ENCODE measurements at regions not wholly inside any gene's neighbourhood (a gene's known extent, or its start where the extent isn't known, plus 50 kb on each side); places are given as distances from the start of the nearest gene placed in this dataset.

DNA sequence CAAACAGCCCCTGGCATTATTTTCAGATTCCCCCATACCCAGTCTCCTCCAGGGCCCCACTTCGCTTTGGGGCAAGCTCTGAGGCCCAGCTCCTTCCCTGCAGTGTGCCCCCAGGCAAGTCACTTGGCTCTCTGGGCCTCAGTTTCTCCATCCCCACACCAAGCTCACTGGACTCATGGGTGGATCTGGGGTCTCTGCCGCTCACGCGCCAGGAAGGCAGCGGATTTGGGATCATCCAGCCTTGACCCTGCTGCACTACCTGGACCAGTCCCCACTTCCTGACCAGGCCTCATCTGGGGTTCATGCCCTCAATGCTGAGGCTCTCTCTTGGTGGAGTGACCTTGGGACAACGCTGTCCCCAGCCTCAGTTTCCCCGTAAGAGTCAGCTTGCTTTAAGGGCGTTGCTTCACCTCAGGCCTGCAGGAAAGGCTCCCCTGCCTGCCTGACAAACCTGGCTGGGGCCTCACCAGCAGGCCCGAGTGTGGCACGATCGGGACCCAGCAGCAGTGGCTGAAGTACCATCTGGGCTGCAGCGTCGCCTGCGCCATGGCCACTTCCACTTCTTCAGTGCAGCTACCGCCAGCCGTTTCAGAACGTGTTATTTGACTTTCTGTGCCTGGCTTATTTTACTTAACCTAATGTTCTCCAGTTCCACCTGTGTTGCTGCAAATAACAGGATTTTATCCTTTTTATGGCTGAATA lies 519.6 kb upstream of the SEMA6A start:
- no peak for DNase-seq

DNA sequence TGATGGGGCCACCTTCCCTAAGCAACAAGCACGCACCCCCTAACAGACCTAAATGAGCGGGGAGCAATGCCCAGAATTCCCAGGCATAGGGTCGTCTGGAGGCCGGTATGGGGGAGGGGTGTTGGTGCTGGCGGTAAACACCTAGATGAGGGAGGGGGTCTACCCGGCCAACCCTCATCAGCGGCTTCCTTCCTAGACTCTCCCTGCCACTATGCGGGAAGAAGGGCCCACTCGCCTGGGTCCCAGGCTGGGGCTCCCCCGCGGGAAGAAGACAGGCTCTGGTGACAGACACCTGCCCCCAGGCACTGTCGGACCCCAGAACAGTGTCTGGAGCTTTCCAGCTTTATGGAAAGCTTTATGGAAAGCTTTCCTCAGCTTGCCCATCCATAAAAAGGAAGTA lies 519.0 kb upstream of the SEMA6A start:
- no peak for DNase-seq

DNA sequence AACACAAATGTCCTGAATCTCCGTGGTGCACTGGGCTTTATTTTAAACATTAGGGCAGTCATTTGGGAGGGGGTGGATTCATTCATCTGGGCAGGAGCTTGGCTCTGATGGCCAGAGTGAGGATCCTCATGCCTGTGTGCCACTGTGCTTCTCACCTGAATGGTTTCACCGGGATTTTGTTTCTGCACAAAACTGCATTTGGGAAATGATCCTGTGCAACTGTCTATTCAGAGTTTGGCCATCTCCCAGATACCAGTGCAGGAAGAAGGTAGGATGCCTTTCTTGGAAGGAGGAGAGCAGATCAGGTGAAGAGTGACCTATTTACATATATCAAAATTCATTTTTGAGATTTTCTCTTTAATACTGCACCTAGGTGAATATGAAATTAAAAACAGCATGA lies 514.4 kb upstream of the SEMA6A start:
- no peak for DNase-seq

DNA sequence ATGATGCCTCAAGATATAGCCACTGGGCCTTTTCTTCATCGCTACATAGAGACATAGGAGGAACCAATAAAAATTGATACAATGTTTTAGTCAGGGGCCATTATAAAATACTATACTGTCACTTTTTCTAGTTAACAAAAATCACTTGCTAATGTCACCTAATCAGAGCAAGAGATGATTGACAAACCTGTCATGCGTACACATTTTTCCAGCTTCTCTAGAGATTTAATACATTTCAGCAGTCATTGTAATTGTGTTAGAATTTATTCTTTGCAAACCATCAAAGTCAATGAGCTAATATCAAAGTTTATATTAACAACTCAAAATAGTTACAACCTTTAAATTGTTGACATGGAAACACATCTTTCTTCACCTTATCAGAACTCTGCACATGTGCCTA lies 513.6 kb upstream of the SEMA6A start:
- no peak for DNase-seq

DNA sequence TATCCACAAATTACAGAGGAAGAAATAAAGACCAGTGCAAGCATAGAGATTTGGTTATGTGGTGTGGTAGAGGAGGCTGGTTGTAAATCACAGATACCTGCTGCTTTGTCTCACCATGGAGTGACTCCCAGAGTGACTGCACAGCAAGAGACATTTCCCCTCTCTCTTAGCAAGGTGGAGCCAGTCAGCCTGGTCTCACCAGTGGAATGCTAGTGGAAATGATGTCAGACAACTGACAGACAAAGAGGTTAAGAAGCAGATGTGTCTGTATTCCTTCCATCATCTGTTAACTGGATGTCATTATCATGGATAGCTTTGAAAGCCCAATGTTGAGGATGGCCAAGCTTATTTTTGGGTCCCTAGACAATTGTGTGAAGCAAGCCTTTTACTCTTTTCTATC lies 509.4 kb upstream of the SEMA6A start:
- DNase-seq = no peak

DNA sequence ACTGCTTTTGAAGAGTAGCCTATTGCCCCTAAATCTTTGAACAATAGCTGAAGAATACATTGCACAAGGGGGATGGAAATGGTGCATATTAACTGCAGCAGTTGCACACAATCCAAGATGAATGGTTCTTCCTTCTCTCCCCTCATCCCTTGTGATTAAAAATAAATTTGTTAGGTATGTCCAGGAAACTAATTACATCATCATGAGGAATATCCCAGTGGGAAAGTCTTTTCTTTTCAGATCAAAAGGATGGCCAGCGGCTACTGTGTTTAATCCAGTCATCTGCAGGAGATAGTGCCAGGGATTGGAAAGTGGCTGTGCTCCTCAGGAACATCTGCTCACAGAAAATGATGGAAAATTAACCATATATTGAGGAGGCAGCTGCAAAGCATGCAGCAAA lies 508.4 kb upstream of the SEMA6A start:
- DNase-seq = no peak

DNA sequence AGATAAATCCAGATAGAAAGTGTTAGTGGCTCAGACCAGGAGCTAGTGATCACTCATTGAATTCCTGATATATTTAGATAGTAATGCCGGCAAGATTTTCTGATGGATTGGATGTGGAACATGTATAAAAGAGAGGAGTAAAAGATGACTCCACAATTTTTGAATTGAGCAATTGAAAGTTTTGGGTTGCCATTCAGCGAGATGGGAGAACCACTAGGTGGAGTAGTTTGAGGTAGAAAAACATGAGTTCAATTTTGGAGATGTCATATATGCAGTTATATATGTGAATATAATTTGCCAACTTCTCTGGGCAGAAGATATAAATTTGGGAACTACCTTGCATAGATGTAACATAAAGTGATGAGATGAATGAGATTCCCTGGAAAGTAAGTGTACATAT lies 502.5 kb upstream of the SEMA6A start:
- no peak for DNase-seq

DNA sequence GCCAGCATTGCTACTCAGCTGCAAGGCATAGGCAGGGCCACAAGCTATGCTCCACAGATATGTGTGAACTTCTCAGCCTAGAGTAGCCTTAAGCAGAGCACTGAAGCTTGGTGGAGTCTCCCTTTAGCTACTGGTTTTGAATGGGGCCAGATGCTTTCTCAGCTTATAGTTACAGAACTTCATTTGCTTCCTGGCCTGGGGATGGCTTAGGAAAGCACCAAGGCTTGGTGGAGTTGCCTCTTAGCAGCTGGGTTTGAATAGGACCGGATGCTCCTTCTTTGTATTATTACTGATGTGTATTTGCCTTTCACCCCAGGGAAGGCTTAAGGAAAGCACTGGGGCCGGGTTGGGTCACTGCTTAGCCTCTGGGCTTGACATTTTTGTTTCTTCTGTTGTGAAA lies 497.8 kb upstream of the SEMA6A start:
- DNase-seq = no peak

DNA sequence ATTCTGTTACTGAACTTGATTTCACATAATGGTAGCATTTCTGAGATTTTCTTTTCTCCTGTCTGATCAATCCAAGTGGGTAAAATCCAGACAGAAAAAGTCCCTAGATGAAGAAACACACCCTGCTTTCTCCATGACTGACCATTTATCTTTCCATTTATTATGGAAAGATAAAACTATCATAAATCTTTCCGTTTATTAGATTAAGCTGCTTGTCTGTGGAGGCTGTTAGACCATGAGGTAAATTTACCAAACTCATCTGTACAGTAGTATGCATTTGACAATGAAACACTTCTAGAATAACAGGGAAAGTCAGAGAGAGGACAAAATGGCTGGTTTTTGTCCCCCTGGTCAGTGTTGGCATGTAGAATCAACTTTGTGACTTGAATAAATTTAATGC lies 491.2 kb upstream of the SEMA6A start:
- DNase-seq = no peak

DNA sequence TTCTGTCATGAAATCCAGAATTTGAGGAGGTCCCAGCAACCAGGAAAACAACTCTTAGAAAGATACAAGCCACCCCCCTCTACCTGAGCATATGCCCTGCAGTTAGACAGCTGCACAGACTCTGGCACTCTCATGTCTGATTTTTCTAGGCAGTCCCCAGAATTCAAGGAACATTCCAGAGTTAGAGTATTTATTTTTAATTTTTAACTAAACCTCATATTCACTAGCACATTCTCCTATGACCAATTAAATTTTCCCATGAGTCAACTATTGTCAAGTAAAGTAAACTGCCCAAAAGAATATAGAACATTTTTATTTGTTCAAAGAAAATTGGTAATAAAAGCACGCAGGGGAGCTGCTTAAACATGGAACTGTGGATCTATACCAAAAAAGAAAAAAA lies 490.5 kb upstream of the SEMA6A start:
- no peak for DNase-seq

DNA sequence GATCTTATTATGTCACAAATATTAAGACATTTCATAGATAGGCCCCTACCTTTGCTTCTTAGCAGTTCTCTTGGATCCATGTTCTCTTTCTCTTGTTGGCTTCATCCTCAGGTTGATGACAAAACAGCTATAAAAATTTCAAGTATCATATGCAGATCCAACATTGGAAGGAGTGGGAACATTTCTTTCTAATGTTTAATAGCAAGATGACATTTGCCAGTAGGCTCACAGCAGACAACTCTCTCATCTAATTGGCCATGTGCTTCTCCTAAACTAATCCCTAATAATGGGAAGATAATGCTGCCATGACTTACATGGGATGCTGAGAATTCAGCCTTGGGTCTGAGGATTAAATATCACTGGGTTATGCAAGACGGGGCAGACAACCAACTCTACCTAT lies 485.5 kb upstream of the SEMA6A start:
- DNase-seq = no peak

DNA sequence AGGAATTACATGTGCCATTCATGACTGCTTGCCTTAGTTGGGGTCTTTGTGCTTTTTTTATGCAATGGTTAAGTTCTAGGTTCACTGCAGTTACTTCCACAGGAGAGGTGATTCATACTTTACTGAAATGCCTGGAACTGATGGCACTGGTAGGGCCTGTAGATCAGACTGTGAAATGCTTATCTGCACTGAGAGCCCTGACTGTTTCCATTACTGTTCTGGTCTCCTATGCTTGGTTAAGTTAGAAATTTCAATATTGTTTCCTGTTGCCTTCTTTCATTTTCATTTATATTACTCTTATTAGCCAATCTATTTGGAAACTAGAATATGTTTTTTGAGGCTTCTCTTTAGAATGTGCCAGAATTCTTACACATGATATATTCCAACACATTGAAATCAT lies 484.1 kb upstream of the SEMA6A start:
- no peak for DNase-seq

DNA sequence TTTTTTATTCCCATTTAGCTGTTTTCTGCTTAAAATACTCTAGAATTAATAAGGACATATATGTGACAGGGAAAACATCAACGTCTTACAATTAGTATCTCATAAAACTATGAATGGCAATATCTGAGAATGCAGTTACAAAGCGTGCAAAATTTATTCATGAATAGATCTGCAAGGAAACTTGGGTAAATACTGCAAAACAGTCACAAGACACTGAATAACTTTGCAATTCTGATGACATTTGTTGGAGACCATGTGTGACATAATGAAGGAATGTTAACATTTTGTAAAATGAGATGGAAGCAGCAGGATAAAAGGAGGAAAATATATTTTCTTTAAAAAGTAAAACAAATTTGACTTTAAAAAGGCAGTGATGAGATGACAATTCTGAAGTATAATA lies 480.9 kb upstream of the SEMA6A start:
- no peak for DNase-seq

DNA sequence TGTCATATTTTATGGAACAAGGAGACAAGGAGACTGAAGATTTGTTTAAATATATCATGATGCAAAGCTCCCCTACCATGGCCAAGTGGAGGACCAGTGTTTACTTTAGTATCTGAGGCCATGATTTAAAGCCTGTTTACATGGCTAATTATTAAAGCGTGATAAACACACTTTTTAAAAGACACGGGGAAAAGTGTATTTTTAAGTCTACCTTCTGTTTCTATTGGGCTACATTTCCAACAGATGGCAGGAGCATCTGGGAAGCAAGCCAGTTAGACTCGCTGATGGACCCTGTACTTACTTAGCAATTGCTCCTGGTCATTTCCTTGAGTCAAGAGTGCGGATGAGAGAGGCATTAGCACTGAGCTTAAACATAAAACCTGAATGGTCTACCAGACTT lies 480.3 kb upstream of the SEMA6A start:
- no peak for DNase-seq

DNA sequence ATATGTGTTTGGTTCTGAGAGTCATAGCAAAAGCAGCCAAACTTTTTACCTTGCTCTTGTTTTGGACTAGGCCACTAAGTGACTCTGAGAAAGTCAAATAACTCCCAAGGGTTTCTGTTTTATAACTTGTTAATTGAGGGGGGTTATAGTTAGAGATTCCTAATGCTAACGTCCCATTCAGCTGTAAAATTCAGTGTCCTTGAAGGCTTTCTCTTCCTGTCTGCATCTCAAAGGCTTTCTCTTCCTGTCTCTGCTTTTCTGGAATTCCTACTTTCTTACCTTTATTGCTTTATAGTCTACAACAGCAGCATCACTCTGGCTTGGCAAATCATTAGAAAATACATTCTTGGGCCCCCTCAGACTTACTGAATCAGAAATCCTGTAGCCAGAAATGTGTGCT lies 479.5 kb upstream of the SEMA6A start:
- DNase-seq = no peak

DNA sequence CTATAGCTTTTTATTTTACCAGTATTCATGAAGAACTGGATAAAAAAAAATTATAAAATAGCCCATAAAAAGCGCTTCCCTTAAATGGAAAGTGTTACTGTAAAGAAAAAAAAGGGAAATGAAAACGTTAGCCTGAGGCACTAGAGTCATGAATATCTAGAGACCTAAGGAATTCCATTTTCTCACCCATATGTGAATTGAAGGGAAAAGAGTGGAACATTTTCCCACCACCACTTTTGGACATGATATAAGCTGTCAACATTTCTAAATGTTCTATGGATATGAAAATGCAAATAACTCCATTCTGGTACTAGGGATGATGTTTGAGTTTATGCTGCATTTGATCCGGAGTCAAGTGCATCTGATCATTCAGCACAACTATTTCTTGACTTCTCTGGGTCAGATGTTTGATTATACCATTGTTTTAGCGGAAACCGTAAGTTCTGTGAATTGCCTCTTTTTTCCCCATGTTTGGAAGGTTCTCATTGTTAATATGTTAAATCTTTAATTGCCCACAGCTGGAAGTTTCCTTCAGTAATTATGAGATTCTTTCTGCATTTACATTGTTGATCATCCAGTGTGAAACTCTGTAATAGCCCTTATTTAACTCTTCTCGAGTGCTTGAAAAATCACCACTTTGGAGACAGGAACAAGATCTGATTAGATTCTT lies 467.4 kb upstream of the SEMA6A start:
- DNase-seq = no peak

DNA sequence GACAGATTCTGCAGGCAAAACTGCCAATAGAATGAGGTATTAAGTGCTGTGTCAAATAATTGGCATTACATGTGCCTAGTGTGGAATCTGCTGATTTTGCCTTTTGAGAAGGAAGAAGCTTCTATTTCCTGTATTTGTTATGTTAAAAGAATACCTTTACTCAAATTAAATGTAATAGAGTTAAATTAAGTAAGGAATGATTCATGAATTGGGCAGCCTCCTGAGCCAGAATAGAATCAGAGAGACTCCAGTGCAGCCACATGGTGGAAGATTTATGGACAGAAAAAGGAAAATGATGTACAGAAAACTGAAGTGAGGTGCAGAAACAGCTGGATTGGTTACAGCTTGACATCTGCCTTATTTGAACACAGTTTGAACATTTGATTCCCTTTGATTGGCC lies 464.4 kb upstream of the SEMA6A start:
- no peak for DNase-seq

DNA sequence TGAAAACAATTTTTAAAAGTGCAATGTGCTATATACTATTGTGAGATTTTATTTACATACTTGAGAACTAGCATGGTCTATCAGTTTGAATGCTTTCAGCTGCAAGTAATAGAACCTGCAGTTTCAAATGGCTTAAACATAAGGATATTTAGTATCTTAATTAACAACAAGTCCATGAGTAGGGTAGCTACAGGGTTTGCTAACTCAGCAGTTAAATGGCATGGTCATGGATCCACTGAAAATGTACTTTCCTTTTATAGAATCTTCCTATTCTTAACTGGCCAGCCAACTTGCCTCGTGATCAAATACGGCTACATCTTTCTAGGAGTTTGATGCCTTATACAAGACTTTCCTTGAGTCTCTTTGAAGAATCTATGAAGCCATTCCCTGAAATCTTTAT lies 452.8 kb upstream of the SEMA6A start:
- no peak for DNase-seq

DNA sequence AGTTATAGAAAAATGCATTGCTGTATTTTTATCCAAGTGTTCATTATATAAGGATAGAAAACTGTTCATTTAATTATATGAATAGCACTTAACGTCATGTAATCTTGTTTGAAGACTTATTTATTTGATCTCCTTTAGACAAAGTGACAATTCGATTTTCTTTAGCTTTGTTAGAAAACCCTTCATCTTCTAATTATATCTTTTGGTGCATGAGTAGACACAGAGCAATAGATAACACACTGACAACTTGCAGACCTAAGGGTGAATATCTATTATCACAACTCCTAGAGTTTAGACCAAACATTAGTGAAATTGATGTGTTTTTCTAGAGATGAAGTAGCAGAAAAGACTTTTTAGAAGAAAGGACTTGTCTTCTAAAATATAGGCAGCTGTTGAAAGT lies 446.4 kb upstream of the SEMA6A start:
- no peak for DNase-seq

DNA sequence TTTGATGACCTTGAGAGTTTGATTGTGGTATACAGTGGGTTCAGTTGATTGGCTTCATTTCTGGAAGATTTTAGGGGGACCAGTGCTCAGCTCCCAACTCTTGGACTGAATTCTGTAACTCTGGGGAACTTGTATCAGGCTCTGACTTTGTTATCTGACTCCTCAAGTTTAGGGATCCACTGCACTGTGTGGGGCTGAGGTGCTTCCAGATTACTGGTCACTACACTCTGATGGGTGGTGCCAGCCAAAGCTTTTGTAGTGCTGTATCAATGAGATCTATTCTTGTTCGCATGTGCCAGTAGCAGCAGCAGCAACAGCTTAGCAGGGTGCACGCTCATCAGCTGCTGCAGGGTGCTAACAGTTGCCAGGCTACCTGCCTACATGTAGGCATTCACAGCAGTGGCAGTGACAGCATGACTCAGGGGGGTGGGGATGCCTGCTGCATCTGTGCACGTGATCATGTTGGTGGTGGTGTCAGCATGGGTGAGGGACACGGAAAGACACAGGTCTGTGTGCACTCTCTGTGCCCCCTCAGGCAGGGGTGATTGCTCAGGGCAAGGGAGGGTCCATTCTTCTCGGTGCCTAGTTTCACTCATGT lies 438.8 kb upstream of the SEMA6A start:
- no peak for DNase-seq

DNA sequence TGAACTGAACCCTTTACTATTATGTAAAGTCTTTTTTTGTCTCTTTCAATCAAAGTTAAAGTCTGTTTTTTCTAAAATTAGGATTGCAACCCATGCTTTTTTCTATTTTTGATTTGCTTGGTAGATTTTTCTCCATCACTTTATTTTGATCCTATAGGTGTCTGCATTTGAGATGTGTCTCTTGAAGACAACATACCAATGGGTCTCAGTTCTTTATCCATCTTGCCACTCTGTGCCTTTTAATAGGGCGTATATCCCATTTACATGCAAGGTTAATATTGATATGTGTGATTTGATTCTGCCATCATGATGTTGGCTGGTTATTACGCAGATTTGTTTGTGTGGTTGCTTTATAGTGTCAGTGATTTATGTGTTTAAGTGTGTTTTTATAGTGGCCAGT lies 436.0 kb upstream of the SEMA6A start:
- no peak for DNase-seq

DNA sequence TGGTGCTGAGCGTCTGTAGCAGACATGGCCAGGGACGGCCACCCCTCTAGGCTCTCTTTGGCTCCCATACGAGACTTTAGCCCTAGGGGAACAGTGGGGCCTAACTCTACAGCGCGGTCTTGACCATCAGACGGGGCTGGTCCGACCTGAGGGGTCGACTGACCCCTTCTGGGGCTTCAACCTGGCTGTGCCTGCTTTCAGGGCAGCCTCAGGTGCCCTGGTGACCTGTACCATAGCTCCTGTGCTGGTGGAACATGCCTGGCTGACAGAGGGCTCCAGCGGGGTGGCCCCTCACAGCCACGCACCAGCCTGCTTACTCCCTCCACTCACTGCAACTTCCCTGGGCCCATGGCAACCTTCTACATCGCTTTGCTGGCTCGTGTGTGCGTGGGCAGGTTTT lies 423.4 kb upstream of the SEMA6A start:
- no peak for DNase-seq

DNA sequence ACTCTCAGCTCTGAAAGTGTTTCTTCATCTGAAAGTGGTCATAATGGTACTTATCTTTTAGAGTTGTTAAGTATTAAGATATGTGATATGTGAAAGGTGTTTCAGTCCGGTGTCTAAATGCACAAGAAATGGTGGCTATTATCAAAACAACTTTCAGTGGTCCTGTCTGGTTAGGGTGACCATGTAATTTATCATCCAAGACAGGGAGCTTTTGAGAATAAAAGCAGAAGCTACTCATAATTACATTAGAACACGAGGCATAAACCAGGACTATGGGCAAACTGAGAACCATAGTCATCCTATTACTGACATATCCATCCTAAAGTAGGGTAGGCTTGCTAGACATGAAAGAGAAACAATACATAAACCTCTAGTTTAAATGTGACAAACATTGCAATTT lies 418.1 kb upstream of the SEMA6A start:
- DNase-seq = no peak

DNA sequence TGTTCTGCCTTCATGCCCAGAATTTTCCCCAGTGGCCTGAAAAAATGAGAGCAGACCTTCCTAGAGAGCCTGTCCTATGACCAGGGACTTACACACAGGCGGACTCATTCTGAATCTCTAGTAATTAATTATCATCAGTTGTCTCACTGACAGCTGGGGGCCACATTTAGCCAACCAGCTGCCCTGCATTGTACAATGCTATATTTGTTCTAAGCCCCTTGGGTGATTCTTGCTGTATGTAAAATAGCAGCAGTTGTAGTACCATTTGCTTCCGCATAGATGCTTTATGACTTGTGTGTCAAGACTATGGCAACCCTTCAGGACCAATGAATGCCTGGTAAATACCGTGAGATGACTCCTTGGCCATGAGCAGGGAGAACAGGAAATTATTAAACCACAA lies 415.4 kb upstream of the SEMA6A start:
- DNase-seq = no peak

DNA sequence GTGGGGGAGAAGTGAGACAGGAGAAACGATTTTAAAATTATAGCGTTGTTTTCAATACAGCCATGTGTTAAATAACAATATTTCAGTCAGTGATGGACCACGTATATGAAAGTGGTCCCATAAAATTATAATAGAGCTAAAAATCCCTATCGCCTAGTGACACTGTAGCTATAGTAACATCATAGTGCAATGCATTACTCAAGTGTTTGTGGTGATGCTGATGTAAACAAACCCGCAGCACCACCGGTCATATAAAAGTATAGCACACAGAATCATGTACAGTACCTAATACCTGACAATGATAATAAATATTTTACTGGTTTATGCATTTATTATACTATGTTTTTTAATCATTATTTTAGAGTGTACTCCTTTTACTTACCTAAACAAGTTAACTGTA lies 407.4 kb upstream of the SEMA6A start:
- DNase-seq = no peak

All from right forelimb (tissue), 1 donor.